ENCODE measurements at regions not wholly inside any gene's neighbourhood (a gene's known extent, or its start where the extent isn't known, plus 50 kb on each side); places are given as distances from the start of the nearest gene placed in this dataset.

- Histone ChIP-seq H3K79me2 (ENCODE audit: control insufficient read depth, low read length) (no peaks in the 10 kb centered on the region), H3K9me3 (ENCODE audit: control insufficient read depth, insufficient read depth, low read length) (no peaks in the 10 kb centered on the region), H3K4me1 (ENCODE audit: control insufficient read depth, low read length) (no peaks in the 10 kb centered on the region), H3K4me3 (ENCODE audit: low read length) (no peak overlapping the region), H4K20me1 (ENCODE audit: control insufficient read depth, insufficient read depth, low read depth, low read length) (no peaks in the 10 kb centered on the region), H3K27me3 (ENCODE audit: control insufficient read depth, low read length) (no peaks in the 10 kb centered on the region), H3K9me2 (replicated peaks; ENCODE audit: control insufficient read depth, low read length) (no peaks in the 10 kb centered on the region; the same call in 1 of the 2 replicates), H3F3A (ENCODE audit: control insufficient read depth, insufficient read depth) (no peaks in the 10 kb centered on the region), H3K4me2 (ENCODE audit: low read length) (no peak overlapping the region), H3K27ac (ENCODE audit: low read depth, low read length) (no peak overlapping the region), H3K36me3 (ENCODE audit: control insufficient read depth, low read length) (no peaks in the 10 kb centered on the region)
- TF ChIP-seq CTCF (IDR thresholded peaks at IDR 0.05; ENCODE audit: low read depth, low read length, poor library complexity, severe bottlenecking) (no peak), EZH2phosphoT487 (IDR thresholded peaks at IDR 0.05; ENCODE audit: borderline replicate concordance, low read length) (no peak)
Measured at GRCh38 chr7:90007001-90007654, 147.1 kb upstream of the STEAP1 start.

GRCh38 chr7:90007831-90008230, 146.4 kb upstream of the STEAP1 start:
- Histone ChIP-seq H3F3A (ENCODE audit: control insufficient read depth, insufficient read depth) (no peaks in the 10 kb centered on the region), H3K4me1 (ENCODE audit: control insufficient read depth, low read length) (no peaks in the 10 kb centered on the region), H3K79me2 (ENCODE audit: control insufficient read depth, low read length) (no peaks in the 10 kb centered on the region), H3K4me2 (ENCODE audit: low read length) (no peak overlapping the region), H3K27ac (ENCODE audit: low read depth, low read length) (no peak overlapping the region), H4K20me1 (ENCODE audit: control insufficient read depth, insufficient read depth, low read depth, low read length) (no peaks in the 10 kb centered on the region), H3K4me3 (ENCODE audit: low read length) (no peak overlapping the region), H3K36me3 (ENCODE audit: control insufficient read depth, low read length) (no peaks in the 10 kb centered on the region), H3K9me3 (ENCODE audit: control insufficient read depth, insufficient read depth, low read length) (no peaks in the 10 kb centered on the region), H3K27me3 (ENCODE audit: control insufficient read depth, low read length) (no peaks in the 10 kb centered on the region), H3K9me2 (replicated peaks; ENCODE audit: control insufficient read depth, low read length) (no peaks in the 10 kb centered on the region; the same call in 1 of the 2 replicates)
- TF ChIP-seq EZH2phosphoT487 (IDR thresholded peaks at IDR 0.05; ENCODE audit: borderline replicate concordance, low read length) (no peak), CTCF (IDR thresholded peaks at IDR 0.05; ENCODE audit: low read depth, low read length, poor library complexity, severe bottlenecking) (no peak)

GRCh38 chr7:90022213-90022612, 132.1 kb upstream of the STEAP1 start:
- Histone ChIP-seq H3K9me3 (ENCODE audit: control insufficient read depth, insufficient read depth, low read length) (no peaks in the 10 kb centered on the region), H4K20me1 (ENCODE audit: control insufficient read depth, insufficient read depth, low read depth, low read length) (no peaks in the 10 kb centered on the region), H3K36me3 (ENCODE audit: control insufficient read depth, low read length) (no peaks in the 10 kb centered on the region), H3K79me2 (ENCODE audit: control insufficient read depth, low read length) (no peaks in the 10 kb centered on the region), H3K4me3 (ENCODE audit: low read length) (no peak overlapping the region), H3K27me3 (ENCODE audit: control insufficient read depth, low read length) (no peaks in the 10 kb centered on the region), H3K4me2 (ENCODE audit: low read length) (no peak overlapping the region), H3K9me2 (replicated peaks; ENCODE audit: control insufficient read depth, low read length) (no peaks in the 10 kb centered on the region), H3F3A (ENCODE audit: control insufficient read depth, insufficient read depth) (no peaks in the 10 kb centered on the region), H3K4me1 (ENCODE audit: control insufficient read depth, low read length) (no peaks in the 10 kb centered on the region), H3K27ac (ENCODE audit: low read depth, low read length) (no peak overlapping the region)
- TF ChIP-seq EZH2phosphoT487 (IDR thresholded peaks at IDR 0.05; ENCODE audit: borderline replicate concordance, low read length): no peak
- TF ChIP-seq CTCF (IDR thresholded peaks at IDR 0.05; ENCODE audit: low read depth, low read length, poor library complexity, severe bottlenecking): no peak
